ENCODE measurements at regions not wholly inside any gene's neighbourhood (a gene's known extent, or its start where the extent isn't known, plus 50 kb on each side); places are given as distances from the start of the nearest gene placed in this dataset.
"Not testable (repeated sequence)": the region's sequence is repeated elsewhere in the genome, so short reads cannot be mapped to it uniquely, and the experiment has no call there.

- H3K4me3 ChIP-seq (ENCODE audit: low read length in 3 of 3); H3K9ac ChIP-seq (ENCODE audit: low read length in 3 of 3); H3K9me3 ChIP-seq (ENCODE audit: control insufficient read depth in 2 of 3, insufficient read depth in 1 of 3, low read length in 3 of 3); H3K4me1 ChIP-seq (ENCODE audit: control insufficient read depth in 2 of 3, insufficient read depth in 2 of 3, low read depth in 1 of 3, low read length in 3 of 3); H3K27ac ChIP-seq (ENCODE audit: low read depth in 2 of 2, low read length in 2 of 2); DNase-seq; H3K36me3 ChIP-seq (ENCODE audit: control insufficient read depth in 2 of 3, insufficient read depth in 3 of 3, low read length in 3 of 3); H3K27me3 ChIP-seq (ENCODE audit: control insufficient read depth, insufficient read depth, low read length); intact Hi-C loops (cut with DNase I); FAIRE-seq: not testable (repeated sequence)
Measured at GRCh38 chrX:126641076-126641475, 88.5 kb upstream of the DCAF12L1 start.

- Histone ChIP-seq H3K27me3 (ENCODE audit: control insufficient read depth, insufficient read depth, low read length) (no peaks in the 10 kb centered on the region), H3K4me3 (ENCODE audit: low read length in 3 of 3) (no peak overlapping the region), H3K27ac (ENCODE audit: low read depth in 2 of 2, low read length in 2 of 2) (no peak overlapping the region), H3K9me3 (ENCODE audit: control insufficient read depth in 2 of 3, insufficient read depth in 1 of 3, low read length in 3 of 3) (no peaks in the 10 kb centered on the region), H3K36me3 (ENCODE audit: control insufficient read depth in 2 of 3, insufficient read depth in 3 of 3, low read length in 3 of 3) (no peaks in the 10 kb centered on the region), H3K9ac (ENCODE audit: low read length in 3 of 3) (no peak overlapping the region), H3K4me1 (ENCODE audit: control insufficient read depth in 2 of 3, insufficient read depth in 2 of 3, low read depth in 1 of 3, low read length in 3 of 3) (no peaks in the 10 kb centered on the region)
- FAIRE-seq (no peak), DNase-seq (no peak)
- intact Hi-C loops (cut with DNase I): no loop called here
- no peak for TF ChIP-seq CTCF (IDR thresholded peaks at IDR 0.05; ENCODE audit: borderline replicate concordance, extremely low read depth, insufficient read depth)
Measured at GRCh38 chrX:126655061-126655460, 102.4 kb upstream of the DCAF12L1 start.

DNA sequence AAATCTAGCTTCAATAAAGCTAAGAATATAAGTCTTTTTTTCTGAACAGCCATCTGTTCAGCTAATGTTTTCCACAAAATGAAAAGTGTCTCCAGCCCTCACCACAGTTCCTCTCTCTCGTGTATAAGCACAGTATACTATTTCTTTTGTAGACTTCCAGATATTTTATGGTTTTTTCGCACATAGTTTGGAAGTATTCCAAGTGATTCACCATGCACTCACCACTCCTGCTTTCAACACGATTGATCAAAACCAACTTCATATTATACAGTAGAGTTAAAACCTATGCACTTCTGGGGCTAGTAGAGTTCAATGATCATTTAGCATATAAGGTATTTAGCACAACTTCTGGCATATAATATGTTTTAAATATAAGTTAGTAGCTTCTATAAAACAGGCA lies 105.8 kb upstream of the DCAF12L1 start:
- no peak overlapping the region for H3K9ac ChIP-seq (ENCODE audit: low read length in 3 of 3)
- intact Hi-C loops (cut with DNase I): no loop called here
- no peak overlapping the region for H3K4me3 ChIP-seq (ENCODE audit: low read length in 3 of 3)
- H3K27me3 ChIP-seq (ENCODE audit: control insufficient read depth, insufficient read depth, low read length): no peaks in the 10 kb centered on the region
- TF ChIP-seq CTCF (IDR thresholded peaks at IDR 0.05; ENCODE audit: borderline replicate concordance, extremely low read depth, insufficient read depth): no peak
- H3K36me3 ChIP-seq (ENCODE audit: control insufficient read depth in 2 of 3, insufficient read depth in 3 of 3, low read length in 3 of 3): no peaks in the 10 kb centered on the region
- DNase-seq: no peak
- no peak overlapping the region for H3K27ac ChIP-seq (ENCODE audit: low read depth in 2 of 2, low read length in 2 of 2)
- no peaks in the 10 kb centered on the region for H3K4me1 ChIP-seq (ENCODE audit: control insufficient read depth in 2 of 3, insufficient read depth in 2 of 3, low read depth in 1 of 3, low read length in 3 of 3)
- no peaks in the 10 kb centered on the region for H3K9me3 ChIP-seq (ENCODE audit: control insufficient read depth in 2 of 3, insufficient read depth in 1 of 3, low read length in 3 of 3)
- no peak for FAIRE-seq

DNA sequence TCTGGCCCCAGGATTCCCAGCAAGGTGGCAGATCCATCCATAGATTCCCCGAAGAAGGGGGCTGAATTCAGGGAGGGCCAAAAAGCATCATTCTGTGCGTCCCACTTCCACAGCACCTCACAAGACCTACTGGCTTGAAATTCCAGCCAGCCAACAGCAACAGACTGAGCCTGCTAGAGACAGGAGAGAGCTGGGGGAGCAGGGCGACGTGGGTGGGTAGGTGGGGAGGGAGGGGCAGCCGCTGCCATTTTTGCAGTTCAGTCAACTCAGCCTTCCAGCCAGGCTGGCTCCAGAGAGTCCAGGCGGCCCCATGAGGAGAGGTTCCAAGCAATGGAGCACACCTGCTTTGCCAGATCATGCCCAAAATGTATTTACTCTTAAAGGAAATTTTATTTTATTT lies 117.6 kb upstream of the DCAF12L1 start:
- no peaks in the 10 kb centered on the region for H3K9me3 ChIP-seq (ENCODE audit: control insufficient read depth in 2 of 3, insufficient read depth in 1 of 3, low read length in 3 of 3)
- intact Hi-C loops (cut with DNase I): no loop called here
- no peaks in the 10 kb centered on the region for H3K4me1 ChIP-seq (ENCODE audit: control insufficient read depth in 2 of 3, insufficient read depth in 2 of 3, low read depth in 1 of 3, low read length in 3 of 3)
- DNase-seq (no peak), FAIRE-seq (no peak)
- no peak overlapping the region for H3K27ac ChIP-seq (ENCODE audit: low read depth in 2 of 2, low read length in 2 of 2)
- H3K9ac ChIP-seq (ENCODE audit: low read length in 3 of 3): no peak overlapping the region
- no peaks in the 10 kb centered on the region for H3K27me3 ChIP-seq (ENCODE audit: control insufficient read depth, insufficient read depth, low read length)
- H3K36me3 ChIP-seq (ENCODE audit: control insufficient read depth in 2 of 3, insufficient read depth in 3 of 3, low read length in 3 of 3): no peaks in the 10 kb centered on the region
- TF ChIP-seq CTCF (IDR thresholded peaks at IDR 0.05; ENCODE audit: borderline replicate concordance, extremely low read depth, insufficient read depth): no peak
- H3K4me3 ChIP-seq (ENCODE audit: low read length in 3 of 3): no peak overlapping the region

DNA sequence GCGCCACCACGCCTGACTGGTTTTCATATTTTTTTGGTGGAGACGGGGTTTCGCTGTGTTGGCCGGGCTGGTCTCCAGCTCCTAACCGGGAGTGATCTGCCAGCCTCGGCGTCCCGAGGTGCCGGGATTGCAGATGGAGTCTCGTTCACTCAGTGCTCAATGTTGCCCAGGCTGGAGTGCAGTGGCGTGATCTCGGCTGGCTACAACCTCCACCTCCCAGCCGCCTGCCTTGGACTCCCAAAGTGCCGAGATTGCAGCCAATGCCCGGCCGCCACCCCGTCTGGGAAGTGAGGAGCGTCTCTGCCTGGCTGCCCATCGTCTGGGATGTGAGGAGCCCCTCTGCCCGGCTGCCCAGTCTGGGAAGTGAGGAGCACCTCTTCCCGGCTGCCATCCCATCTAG lies 120.8 kb upstream of the DCAF12L1 start:
- FAIRE-seq; H3K9me3 ChIP-seq (ENCODE audit: control insufficient read depth in 2 of 3, insufficient read depth in 1 of 3, low read length in 3 of 3); H3K27ac ChIP-seq (ENCODE audit: low read depth in 2 of 2, low read length in 2 of 2); intact Hi-C loops (cut with DNase I); H3K36me3 ChIP-seq (ENCODE audit: control insufficient read depth in 2 of 3, insufficient read depth in 3 of 3, low read length in 3 of 3); DNase-seq; H3K4me1 ChIP-seq (ENCODE audit: control insufficient read depth in 2 of 3, insufficient read depth in 2 of 3, low read depth in 1 of 3, low read length in 3 of 3); H3K4me3 ChIP-seq (ENCODE audit: low read length in 3 of 3); H3K27me3 ChIP-seq (ENCODE audit: control insufficient read depth, insufficient read depth, low read length); H3K9ac ChIP-seq (ENCODE audit: low read length in 3 of 3): not testable (repeated sequence)

- intact Hi-C loops (cut with DNase I); H3K27me3 ChIP-seq (ENCODE audit: control insufficient read depth, insufficient read depth, low read length); H3K36me3 ChIP-seq (ENCODE audit: control insufficient read depth in 2 of 3, insufficient read depth in 3 of 3, low read length in 3 of 3); H3K4me1 ChIP-seq (ENCODE audit: control insufficient read depth in 2 of 3, insufficient read depth in 2 of 3, low read depth in 1 of 3, low read length in 3 of 3); H3K9ac ChIP-seq (ENCODE audit: low read length in 3 of 3); H3K9me3 ChIP-seq (ENCODE audit: control insufficient read depth in 2 of 3, insufficient read depth in 1 of 3, low read length in 3 of 3); FAIRE-seq; H3K27ac ChIP-seq (ENCODE audit: low read depth in 2 of 2, low read length in 2 of 2); H3K4me3 ChIP-seq (ENCODE audit: low read length in 3 of 3): not testable (repeated sequence)
- peak in 1 of 5 donors; percentile 61 for DNase-seq
Measured at GRCh38 chrX:126673816-126674491, 121.3 kb upstream of the DCAF12L1 start.
